ENCODE measurements at regions not wholly inside any gene's neighbourhood (a gene's known extent, or its start where the extent isn't known, plus 50 kb on each side); places are given as distances from the start of the nearest gene placed in this dataset.

DNA sequence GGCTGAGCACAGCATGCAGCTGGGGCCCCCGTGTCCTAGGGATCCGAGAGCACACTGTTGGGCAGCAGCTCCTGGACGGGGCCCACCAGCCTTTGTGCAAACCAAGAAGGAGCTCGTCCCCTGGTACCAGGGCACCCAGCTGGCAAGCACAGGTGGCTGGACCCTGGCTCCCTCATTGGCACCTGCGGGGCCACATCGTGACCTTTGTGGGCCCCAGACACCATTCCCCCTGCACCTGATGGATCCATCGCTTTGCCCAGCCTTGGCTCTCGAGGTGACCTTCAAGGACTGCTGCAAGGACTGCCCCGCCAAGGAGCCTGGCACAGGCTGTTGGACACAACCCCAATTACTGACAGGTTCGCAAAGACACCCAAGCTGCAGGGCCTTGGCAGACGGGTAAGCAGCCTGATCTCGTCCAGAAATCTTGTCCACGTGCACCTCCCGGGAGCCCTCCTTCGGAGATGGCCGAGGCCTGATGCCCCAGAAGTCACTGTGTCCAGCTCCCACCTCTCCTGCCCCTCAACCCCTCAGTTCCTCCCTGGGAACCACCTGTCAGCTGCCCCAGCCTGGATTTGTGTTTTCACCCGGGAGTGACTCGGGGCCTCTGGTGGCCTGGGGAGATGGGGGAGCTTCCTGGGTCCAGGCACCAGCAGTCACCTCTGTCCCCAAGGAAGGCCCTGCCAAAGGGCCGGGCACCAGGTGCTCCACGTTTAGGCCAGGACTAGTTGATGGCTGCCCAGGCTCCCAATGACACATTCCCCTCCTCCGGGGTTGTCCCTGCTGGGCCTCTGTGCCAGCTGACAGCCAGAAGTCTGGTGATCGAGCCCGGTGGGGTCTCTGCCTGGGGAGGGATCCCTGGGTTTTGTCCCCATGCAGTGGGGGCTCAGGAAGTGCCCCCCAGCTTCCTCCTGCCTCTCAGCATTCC, 137.1 kb upstream of the PPP1R26 start:
- H3K27ac ChIP-seq (ENCODE audit: low read length in 2 of 2): no peak overlapping the region
- H2AFZ ChIP-seq (ENCODE audit: insufficient read depth, low read depth, low read length, poor library complexity, severe bottlenecking): no peak overlapping the region
- ChIA-PET CTCF (interaction anchor here (1.3 kb wide), 1 partner anchor 897 kb away, joined by 3 read pairs; no protein-coding TSS in a partner anchor), POLR2A (no interaction called here)
- H3K27me3 Mint-ChIP-seq: peaks cover 8% of the 10 kb centered on the region
- no peak overlapping the region for H3K27ac Mint-ChIP-seq
- DNase-seq: no peak
- no peaks in the 10 kb centered on the region for H3K36me3 ChIP-seq (replicated peaks in 1 of 2; ENCODE audit: control extremely low read depth in 1 of 2, control insufficient read depth in 1 of 2, extremely low read depth in 1 of 2, insufficient read depth in 2 of 2, low read length in 1 of 2)
- no peaks in the 10 kb centered on the region for H4K20me1 ChIP-seq (ENCODE audit: control insufficient read depth, insufficient read depth, low read length, poor library complexity, severe bottlenecking)
- no peaks in the 10 kb centered on the region for H3K9me3 Mint-ChIP-seq (ENCODE audit: insufficient read depth)
- no peak overlapping the region for H3K9ac ChIP-seq (ENCODE audit: low read length)
- H3K4me1 ChIP-seq (ENCODE audit: control insufficient read depth in 2 of 2, insufficient read depth in 2 of 2, low read length in 2 of 2): no peaks in the 10 kb centered on the region
- H3K4me1 Mint-ChIP-seq: no peaks in the 10 kb centered on the region
- TF ChIP-seq, protein P1, sequence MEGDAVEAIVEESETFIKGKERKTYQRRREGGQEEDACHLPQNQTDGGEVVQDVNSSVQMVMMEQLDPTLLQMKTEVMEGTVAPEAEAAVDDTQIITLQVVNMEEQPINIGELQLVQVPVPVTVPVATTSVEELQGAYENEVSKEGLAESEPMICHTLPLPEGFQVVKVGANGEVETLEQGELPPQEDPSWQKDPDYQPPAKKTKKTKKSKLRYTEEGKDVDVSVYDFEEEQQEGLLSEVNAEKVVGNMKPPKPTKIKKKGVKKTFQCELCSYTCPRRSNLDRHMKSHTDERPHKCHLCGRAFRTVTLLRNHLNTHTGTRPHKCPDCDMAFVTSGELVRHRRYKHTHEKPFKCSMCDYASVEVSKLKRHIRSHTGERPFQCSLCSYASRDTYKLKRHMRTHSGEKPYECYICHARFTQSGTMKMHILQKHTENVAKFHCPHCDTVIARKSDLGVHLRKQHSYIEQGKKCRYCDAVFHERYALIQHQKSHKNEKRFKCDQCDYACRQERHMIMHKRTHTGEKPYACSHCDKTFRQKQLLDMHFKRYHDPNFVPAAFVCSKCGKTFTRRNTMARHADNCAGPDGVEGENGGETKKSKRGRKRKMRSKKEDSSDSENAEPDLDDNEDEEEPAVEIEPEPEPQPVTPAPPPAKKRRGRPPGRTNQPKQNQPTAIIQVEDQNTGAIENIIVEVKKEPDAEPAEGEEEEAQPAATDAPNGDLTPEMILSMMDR (IDR thresholded peaks at IDR 0.05): no peak
- TF ChIP-seq EZH2 (IDR thresholded peaks at IDR 0.05; ENCODE audit: borderline replicate concordance, insufficient read depth, low read depth, low read length, poor library complexity, severe bottlenecking): no peak
- H3K4me3 ChIP-seq (ENCODE audit: control extremely low read depth in 1 of 5, extremely low read depth in 1 of 5, insufficient read depth in 1 of 5, low read depth in 2 of 5, low read length in 4 of 5): no peak overlapping the region
- H3K4me3 Mint-ChIP-seq: no peak overlapping the region
- WGBS (ENCODE audit: insufficient coverage): 78% methylated on average over 23 of the region's 23 CpGs
- peaks cover 0 to 6% (median 0%) of the 10 kb centered on the region in 4 experiments for H3K27me3 ChIP-seq (replicated peaks in 1 of 4; ENCODE audit: control extremely low read depth in 1 of 4, control insufficient read depth in 3 of 4, insufficient read depth in 4 of 4, low read length in 3 of 4)
- ATAC-seq (ENCODE audit: low read depth): no peak
- no peak overlapping the region for H3K4me2 ChIP-seq (replicated peaks; ENCODE audit: low read depth, low read length, poor library complexity, severe bottlenecking)
- H3K79me2 ChIP-seq (ENCODE audit: control insufficient read depth, insufficient read depth, low read length): no peaks in the 10 kb centered on the region
- intact Hi-C loops (cut with micrococcal nuclease): no loop called here
- no peaks in the 10 kb centered on the region for H3K9me3 ChIP-seq (ENCODE audit: control extremely low read depth in 1 of 3, control insufficient read depth in 2 of 3, insufficient read depth in 1 of 3, low read length in 2 of 3)

DNA sequence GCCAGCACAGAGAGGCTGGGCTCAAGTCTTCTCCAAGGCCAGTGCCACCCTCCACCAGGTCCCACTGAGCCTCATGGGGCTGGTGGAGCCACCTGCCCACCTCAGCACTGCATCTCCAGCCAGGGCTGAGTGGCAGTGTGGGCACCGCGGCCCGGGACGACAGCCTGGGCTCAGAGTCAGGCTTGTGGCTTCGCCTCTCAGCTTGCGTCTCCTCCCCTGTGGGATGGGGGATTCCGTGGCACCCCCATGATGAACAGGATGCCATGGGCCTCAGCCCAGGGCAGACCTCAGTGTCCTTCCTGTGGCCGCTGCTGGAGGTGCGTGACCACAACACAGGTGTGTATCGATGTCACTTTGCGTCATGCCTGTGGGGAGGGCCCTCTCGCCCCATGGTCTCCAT, 136.4 kb upstream of the PPP1R26 start:
- ChIA-PET CTCF (interaction anchor here (1.3 kb wide), 1 partner anchor 897 kb away, joined by 3 read pairs; no protein-coding TSS in a partner anchor), POLR2A (no interaction called here)
- Histone ChIP-seq H3K9ac (ENCODE audit: low read length) (no peak overlapping the region), H3K9me3 (ENCODE audit: control extremely low read depth in 1 of 3, control insufficient read depth in 2 of 3, insufficient read depth in 1 of 3, low read length in 2 of 3) (no peaks in the 10 kb centered on the region), H3K27ac (ENCODE audit: low read length in 2 of 2) (no peak overlapping the region), H3K4me1 (ENCODE audit: control insufficient read depth in 2 of 2, insufficient read depth in 2 of 2, low read length in 2 of 2) (no peaks in the 10 kb centered on the region), H3K79me2 (ENCODE audit: control insufficient read depth, insufficient read depth, low read length) (no peaks in the 10 kb centered on the region), H3K4me3 (ENCODE audit: control extremely low read depth in 1 of 5, extremely low read depth in 1 of 5, insufficient read depth in 1 of 5, low read depth in 2 of 5, low read length in 4 of 5) (no peak overlapping the region), H4K20me1 (ENCODE audit: control insufficient read depth, insufficient read depth, low read length, poor library complexity, severe bottlenecking) (no peaks in the 10 kb centered on the region), H2AFZ (ENCODE audit: insufficient read depth, low read depth, low read length, poor library complexity, severe bottlenecking) (no peak overlapping the region), H3K4me2 (replicated peaks; ENCODE audit: low read depth, low read length, poor library complexity, severe bottlenecking) (no peak overlapping the region), H3K36me3 (replicated peaks in 1 of 2; ENCODE audit: control extremely low read depth in 1 of 2, control insufficient read depth in 1 of 2, extremely low read depth in 1 of 2, insufficient read depth in 2 of 2, low read length in 1 of 2) (no peaks in the 10 kb centered on the region), H3K27me3 (replicated peaks in 1 of 4; ENCODE audit: control extremely low read depth in 1 of 4, control insufficient read depth in 3 of 4, insufficient read depth in 4 of 4, low read length in 3 of 4) (peaks cover 0 to 6% (median 0%) of the 10 kb centered on the region in 4 experiments)
- no peak for DNase-seq
- Mint-ChIP-seq H3K27me3 (peaks cover 8% of the 10 kb centered on the region), H3K27ac (no peak overlapping the region), H3K4me1 (no peaks in the 10 kb centered on the region), H3K9me3 (ENCODE audit: insufficient read depth) (no peaks in the 10 kb centered on the region), H3K4me3 (no peak overlapping the region)
- TF ChIP-seq, protein P1 (IDR thresholded peaks at IDR 0.05): no peak
- no peak for TF ChIP-seq EZH2 (IDR thresholded peaks at IDR 0.05; ENCODE audit: borderline replicate concordance, insufficient read depth, low read depth, low read length, poor library complexity, severe bottlenecking)
- 72% methylated on average over 12 of the region's 12 CpGs for WGBS (ENCODE audit: insufficient coverage)
- no peak for ATAC-seq (ENCODE audit: low read depth)
- intact Hi-C loops (cut with micrococcal nuclease): no loop called here
